Activated T-helper 2 cell treated with anti-CD3 and anti-CD28 coated beads, Interferon-gamma antibody, Interleukin-2, Interleukin-4, amounts not matched to agents 10 μg/mL and 5 μg/mL and 100 μg/mL, durations not matched to agents 14 hours and 24 hours and 36 hours (primary cell): ENCODE measurements at regions not wholly inside any gene's neighbourhood (a gene's known extent, or its start where the extent isn't known, plus 50 kb on each side); places are given as distances from the start of the nearest gene placed in this dataset.

ENCODE experiments used
- DNase-seq: peaks from one replicate; pipeline ENCODE4 v3.0.0; 2021; ENCODE audit warnings: low spot score
- H3K27ac Mint-ChIP-seq: one replicate; pipeline ENCODE4 v1.8.0; 2021; ENCODE audit warnings: mixed read lengths
- H3K27me3 Mint-ChIP-seq: one replicate; pipeline ENCODE4 v1.8.0; 2021; ENCODE audit warnings: low read depth, mixed read lengths
- H3K36me3 Mint-ChIP-seq: one replicate; pipeline ENCODE4 v1.8.0; 2021; ENCODE audit warnings: low read depth, mixed read lengths
- H3K4me1 Mint-ChIP-seq: one replicate; pipeline ENCODE4 v1.8.0; 2021; ENCODE audit warnings: low read depth, mixed read lengths
- H3K4me3 Mint-ChIP-seq: one replicate; pipeline ENCODE4 v1.8.0; 2021; ENCODE audit warnings: low read depth, mild to moderate bottlenecking, moderate library complexity, mixed read lengths
- H3K9me3 Mint-ChIP-seq: one replicate; pipeline ENCODE4 v1.8.0; 2021; ENCODE audit warnings: mixed read lengths
- intact Hi-C: fragments of 100-400 bp; cut with micrococcal nuclease; formaldehyde crosslinking; loops from one replicate; pipeline ENCODE4 v1.15.1; 2023

DNA sequence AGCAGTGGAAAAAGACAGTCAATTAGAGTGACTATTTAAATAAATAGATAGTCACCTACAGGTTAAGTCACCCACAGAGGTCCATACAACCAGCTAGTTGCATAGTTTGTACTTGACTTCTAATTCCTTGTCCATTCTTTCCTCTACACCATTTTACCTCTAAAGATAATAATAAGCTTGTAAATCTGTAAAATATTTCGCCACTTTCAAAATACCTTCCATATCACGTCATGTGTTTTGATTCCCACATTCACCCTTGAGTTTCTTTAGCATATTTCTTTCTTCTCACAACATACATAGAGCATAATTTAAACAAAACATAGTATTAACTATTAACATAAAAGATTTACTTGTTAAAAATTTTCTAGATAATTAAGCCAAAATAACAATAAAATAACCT is 689.6 kb downstream of the MECOM start:
- Mint-ChIP-seq H3K27ac (no peak overlapping the region), H3K4me3 (no peak overlapping the region), H3K36me3 (no peaks in the 10 kb centered on the region), H3K4me1 (no peaks in the 10 kb centered on the region), H3K9me3 (no peaks in the 10 kb centered on the region), H3K27me3 (no peaks in the 10 kb centered on the region)
- intact Hi-C loops: no loop called here
- DNase-seq: no peak

DNA sequence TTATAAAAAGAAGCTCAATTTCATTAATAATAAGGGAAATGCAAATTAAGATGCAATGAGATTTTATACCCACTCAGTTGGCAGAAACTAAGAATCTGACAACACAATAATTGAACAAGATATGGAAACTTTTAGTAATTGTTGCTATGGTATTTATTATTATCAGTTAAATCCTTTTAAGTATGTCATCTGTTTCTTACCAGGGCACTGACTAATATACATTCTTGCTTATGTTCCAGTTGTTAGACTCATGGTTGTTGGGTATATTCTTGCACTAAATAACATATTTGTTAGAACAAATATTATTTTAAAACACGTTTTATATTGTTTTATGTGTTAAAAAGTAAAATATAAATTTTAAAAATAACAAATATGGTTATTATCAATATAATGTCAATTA is 690.3 kb downstream of the MECOM start:
- H3K4me1 Mint-ChIP-seq: no peaks in the 10 kb centered on the region

DNA sequence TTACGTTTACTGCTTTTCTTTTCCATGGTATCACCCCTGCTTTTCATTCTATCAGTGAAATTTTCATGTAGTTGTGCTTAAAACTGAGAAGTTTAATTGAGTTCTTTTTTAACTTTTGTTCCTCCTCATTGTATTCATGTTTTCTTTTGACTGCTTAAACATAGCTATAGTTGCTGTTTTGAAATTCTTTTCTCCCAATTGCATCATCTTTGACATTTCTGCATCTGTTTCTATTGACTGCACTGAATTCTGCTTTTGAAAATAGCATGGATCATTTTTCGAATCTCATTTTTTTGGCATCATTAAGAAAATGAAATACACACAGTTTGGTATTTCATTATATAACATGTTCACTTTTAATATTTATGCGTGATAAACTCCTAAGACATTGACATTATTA is 694.9 kb downstream of the MECOM start:
- Mint-ChIP-seq H3K36me3 (no peaks in the 10 kb centered on the region), H3K4me3 (no peak overlapping the region), H3K9me3 (no peaks in the 10 kb centered on the region), H3K27ac (no peak overlapping the region), H3K4me1 (no peaks in the 10 kb centered on the region), H3K27me3 (no peaks in the 10 kb centered on the region)
- no peak for DNase-seq
- intact Hi-C loops: no loop called here

More for the DNA sequence above, 690.3 kb downstream of the MECOM start:
- Mint-ChIP-seq H3K27ac (no peak overlapping the region), H3K4me3 (no peak overlapping the region), H3K9me3 (no peaks in the 10 kb centered on the region), H3K27me3 (no peaks in the 10 kb centered on the region), H3K36me3 (no peaks in the 10 kb centered on the region)
- intact Hi-C loops: no loop called here
- no peak for DNase-seq

DNA sequence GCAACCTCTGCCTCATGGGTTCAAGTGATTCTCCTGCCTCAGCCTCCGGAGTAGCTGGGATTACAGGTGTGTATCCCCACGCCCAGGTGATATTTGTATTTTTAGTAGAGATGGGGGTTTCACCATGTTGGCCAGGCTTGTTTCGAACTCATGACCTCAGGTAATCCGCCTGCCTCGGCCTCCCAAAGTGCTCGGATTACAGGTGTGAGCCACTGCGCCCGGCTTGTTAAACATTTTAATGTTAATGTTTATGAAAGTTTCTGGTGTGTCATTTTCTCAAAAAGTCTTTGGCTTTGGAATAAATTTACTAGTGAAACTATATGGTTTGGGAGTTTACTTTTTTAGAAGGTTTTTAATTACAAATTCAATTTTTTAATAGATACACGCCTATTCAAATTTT is 698.8 kb downstream of the MECOM start:
- H3K36me3 Mint-ChIP-seq: no peaks in the 10 kb centered on the region
- no peak overlapping the region for H3K4me3 Mint-ChIP-seq
- no peak overlapping the region for H3K27ac Mint-ChIP-seq
- intact Hi-C loops: no loop called here
- H3K4me1 Mint-ChIP-seq: no peaks in the 10 kb centered on the region
- H3K9me3 Mint-ChIP-seq: no peaks in the 10 kb centered on the region
- DNase-seq: no peak
- H3K27me3 Mint-ChIP-seq: no peaks in the 10 kb centered on the region

DNA sequence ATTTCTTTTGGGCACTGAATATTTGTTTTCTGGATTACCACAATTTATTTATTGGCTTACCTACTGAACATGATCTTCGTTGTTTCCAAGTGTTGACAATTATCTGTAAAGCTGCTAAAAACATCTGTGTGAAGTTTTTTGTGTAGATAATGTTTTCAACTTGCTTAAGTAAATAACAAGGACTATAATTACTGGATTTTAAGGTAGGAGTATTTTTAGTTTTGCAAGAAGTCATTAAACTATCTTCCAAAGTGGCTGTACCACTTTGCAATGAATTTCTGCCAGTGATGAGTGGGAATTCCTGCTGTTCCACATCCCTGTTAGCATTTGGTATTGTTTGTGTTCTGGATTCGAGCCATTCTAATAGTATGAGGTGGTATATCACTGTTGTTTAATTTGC is 702.2 kb downstream of the MECOM start:
- Mint-ChIP-seq H3K27ac (no peak overlapping the region), H3K36me3 (no peaks in the 10 kb centered on the region), H3K27me3 (no peaks in the 10 kb centered on the region), H3K9me3 (no peaks in the 10 kb centered on the region), H3K4me1 (no peaks in the 10 kb centered on the region), H3K4me3 (no peak overlapping the region)
- no peak for DNase-seq
- intact Hi-C loops: no loop called here

DNA sequence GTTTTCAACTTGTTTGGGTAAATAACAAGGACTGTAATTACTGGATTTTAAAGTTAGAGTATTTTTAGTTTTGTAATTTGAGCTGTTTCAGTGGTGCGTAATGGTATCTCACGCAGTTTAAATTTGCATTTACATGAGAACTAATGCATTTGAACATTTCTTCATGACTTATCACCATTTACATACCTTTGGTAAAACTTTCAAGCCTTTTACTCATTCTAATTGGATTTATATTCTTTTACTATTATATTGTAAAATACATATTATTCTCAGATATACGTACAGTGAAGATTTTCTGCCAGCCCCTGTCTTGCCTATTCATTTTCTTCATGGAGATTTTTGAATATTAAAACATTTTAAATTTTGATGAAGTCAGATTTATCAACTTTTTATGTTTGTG is 703.8 kb downstream of the MECOM start:
- intact Hi-C loops: no loop called here
- H3K27me3 Mint-ChIP-seq: no peaks in the 10 kb centered on the region
- DNase-seq: no peak
- no peaks in the 10 kb centered on the region for H3K36me3 Mint-ChIP-seq
- H3K4me3 Mint-ChIP-seq: no peak overlapping the region
- H3K4me1 Mint-ChIP-seq: no peaks in the 10 kb centered on the region
- no peak overlapping the region for H3K27ac Mint-ChIP-seq
- no peaks in the 10 kb centered on the region for H3K9me3 Mint-ChIP-seq

DNA sequence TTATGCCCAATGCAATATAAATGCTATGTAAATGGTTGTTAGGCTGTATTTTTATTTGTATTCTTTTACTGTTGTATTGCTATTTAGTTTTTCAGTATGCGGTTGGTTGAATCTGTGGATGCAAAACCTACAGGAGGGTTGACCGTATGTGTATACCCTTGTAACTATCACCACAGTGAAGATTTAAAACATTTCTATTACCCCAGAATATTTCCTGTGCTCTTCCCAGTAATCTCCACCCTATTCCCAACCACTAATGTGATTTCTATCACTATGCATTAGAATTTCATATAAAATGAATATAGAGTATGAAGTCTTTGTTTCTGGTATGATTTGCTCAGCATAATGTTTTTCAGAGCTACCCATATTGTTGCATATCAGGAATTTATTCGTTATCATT is 705.0 kb downstream of the MECOM start:
- no peak overlapping the region for H3K4me3 Mint-ChIP-seq
- no peak for DNase-seq
- H3K27ac Mint-ChIP-seq: no peak overlapping the region
- intact Hi-C loops: no loop called here
- no peaks in the 10 kb centered on the region for H3K9me3 Mint-ChIP-seq
- H3K27me3 Mint-ChIP-seq: no peaks in the 10 kb centered on the region
- no peaks in the 10 kb centered on the region for H3K36me3 Mint-ChIP-seq
- no peaks in the 10 kb centered on the region for H3K4me1 Mint-ChIP-seq

DNA sequence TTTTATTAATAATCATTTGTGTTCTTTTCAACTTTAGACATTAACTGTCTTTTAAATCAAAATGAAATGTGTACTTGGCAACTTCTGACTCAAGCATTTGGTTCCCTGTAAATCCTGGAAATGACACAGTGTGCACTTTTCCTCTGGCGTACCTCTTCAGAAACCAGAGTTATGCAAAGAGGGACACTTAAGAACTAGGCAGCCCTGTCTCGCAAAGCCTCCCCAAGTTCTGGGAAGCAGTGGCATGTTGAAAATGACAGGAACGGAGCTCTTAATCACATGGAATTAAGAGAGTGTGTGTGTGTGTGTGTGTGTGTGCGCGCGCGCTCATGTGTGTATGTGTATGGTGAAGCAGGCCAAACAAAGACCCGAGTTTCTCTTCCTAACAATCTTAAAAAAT is 707.4 kb downstream of the MECOM start:
- Mint-ChIP-seq H3K27ac (no peak overlapping the region), H3K9me3 (no peaks in the 10 kb centered on the region)

DNA sequence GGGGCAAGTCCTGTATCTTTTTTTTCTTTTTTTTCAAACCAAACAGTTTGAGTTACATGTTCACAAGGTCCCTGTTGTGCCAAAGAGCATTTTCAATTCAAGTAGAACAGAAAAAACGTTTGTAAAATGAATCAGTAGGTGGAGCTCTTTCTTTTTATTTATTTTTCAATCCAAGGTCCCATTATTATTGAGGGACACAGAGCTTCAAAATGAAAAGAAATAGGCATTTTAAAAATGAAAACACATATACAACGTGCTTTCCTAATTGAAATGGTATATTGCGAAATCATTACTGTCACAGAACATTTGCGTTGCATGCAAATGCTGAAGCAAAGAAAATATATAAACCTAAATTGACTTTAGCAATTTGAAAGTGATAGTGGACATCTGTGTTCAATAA is 711.0 kb downstream of the MECOM start:
- Mint-ChIP-seq H3K9me3 (no peaks in the 10 kb centered on the region), H3K36me3 (no peaks in the 10 kb centered on the region), H3K4me3 (no peak overlapping the region), H3K27me3 (no peaks in the 10 kb centered on the region), H3K27ac (no peak overlapping the region), H3K4me1 (no peaks in the 10 kb centered on the region)
- no peak for DNase-seq
- intact Hi-C loops: no loop called here

More for the DNA sequence above, 707.4 kb downstream of the MECOM start:
- no peaks in the 10 kb centered on the region for H3K27me3 Mint-ChIP-seq
- no peaks in the 10 kb centered on the region for H3K4me1 Mint-ChIP-seq
- no peak overlapping the region for H3K4me3 Mint-ChIP-seq
- intact Hi-C loops: no loop called here
- no peaks in the 10 kb centered on the region for H3K36me3 Mint-ChIP-seq
- DNase-seq: no peak

DNA sequence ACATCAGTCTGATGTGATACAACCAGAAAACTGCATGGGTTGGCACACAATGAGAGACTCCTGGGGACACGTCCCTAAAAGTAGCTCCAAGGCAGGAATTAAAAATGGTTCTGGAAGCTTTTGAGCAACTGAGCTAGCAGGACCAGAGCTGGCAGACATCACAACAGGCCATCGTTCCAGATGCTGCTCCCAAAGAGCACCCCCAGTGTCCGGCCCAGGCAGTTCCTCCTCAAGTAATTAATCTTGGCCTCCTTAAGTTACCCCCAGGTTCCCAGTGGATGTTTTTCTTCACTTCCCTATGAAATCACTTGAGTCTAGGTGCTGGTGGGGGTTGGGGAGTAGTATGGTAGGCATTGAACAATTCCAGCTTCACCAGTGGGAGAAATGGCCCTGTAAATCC is 711.6 kb downstream of the MECOM start:
- no peak overlapping the region for H3K27ac Mint-ChIP-seq
- H3K9me3 Mint-ChIP-seq: no peaks in the 10 kb centered on the region
- intact Hi-C loops: no loop called here
- H3K4me3 Mint-ChIP-seq: no peak overlapping the region
- H3K27me3 Mint-ChIP-seq: no peaks in the 10 kb centered on the region
- H3K4me1 Mint-ChIP-seq: no peaks in the 10 kb centered on the region
- DNase-seq: no peak
- H3K36me3 Mint-ChIP-seq: no peaks in the 10 kb centered on the region

DNA sequence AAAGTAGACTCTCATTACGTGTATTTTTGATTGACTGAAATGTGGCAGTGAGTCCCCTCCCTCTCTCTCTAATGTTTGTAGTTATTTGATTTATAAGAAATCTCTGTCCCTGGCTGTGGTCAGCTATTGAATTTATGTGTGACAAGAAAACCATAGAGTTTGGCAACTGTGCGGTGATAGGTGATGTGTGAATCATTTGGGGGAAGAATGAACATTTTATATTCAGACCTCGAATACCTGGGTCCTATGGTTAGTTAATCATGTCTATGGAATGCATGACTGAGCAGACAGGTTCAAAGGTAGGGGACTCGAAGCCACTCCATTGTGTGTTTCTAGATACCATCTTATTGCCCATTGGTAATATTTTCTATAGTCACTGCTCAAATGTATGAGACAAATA is 712.1 kb downstream of the MECOM start:
- no peaks in the 10 kb centered on the region for H3K9me3 Mint-ChIP-seq

DNA sequence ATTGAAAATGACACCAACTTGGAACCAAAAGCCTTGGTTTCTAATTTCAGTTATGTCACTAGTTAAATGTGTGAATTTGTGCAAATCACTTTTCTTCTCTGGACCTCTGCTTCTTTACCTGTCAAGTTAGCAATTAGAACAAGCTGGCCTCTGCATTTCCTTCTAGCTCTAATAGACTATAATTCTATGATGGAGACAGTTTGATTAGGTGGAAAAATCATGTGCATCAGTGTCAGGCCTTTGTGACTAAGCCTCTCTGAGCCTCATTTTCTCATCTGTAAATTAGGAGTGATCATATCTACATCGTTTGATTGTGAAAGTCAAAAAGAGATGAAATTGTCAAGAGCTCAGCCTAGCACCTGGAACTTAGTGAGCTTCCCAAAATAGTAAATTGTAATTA is 712.9 kb downstream of the MECOM start:
- no peaks in the 10 kb centered on the region for H3K9me3 Mint-ChIP-seq
- no peak for DNase-seq
- no peak overlapping the region for H3K4me3 Mint-ChIP-seq
- no peaks in the 10 kb centered on the region for H3K27me3 Mint-ChIP-seq
- no peak overlapping the region for H3K27ac Mint-ChIP-seq
- intact Hi-C loops: no loop called here
- H3K4me1 Mint-ChIP-seq: no peaks in the 10 kb centered on the region
- no peaks in the 10 kb centered on the region for H3K36me3 Mint-ChIP-seq

More for the DNA sequence above, 712.1 kb downstream of the MECOM start:
- no peak overlapping the region for H3K27ac Mint-ChIP-seq
- no peak for DNase-seq
- no peak overlapping the region for H3K4me3 Mint-ChIP-seq
- H3K27me3 Mint-ChIP-seq: no peaks in the 10 kb centered on the region
- intact Hi-C loops: no loop called here
- H3K4me1 Mint-ChIP-seq: no peaks in the 10 kb centered on the region
- H3K36me3 Mint-ChIP-seq: no peaks in the 10 kb centered on the region

DNA sequence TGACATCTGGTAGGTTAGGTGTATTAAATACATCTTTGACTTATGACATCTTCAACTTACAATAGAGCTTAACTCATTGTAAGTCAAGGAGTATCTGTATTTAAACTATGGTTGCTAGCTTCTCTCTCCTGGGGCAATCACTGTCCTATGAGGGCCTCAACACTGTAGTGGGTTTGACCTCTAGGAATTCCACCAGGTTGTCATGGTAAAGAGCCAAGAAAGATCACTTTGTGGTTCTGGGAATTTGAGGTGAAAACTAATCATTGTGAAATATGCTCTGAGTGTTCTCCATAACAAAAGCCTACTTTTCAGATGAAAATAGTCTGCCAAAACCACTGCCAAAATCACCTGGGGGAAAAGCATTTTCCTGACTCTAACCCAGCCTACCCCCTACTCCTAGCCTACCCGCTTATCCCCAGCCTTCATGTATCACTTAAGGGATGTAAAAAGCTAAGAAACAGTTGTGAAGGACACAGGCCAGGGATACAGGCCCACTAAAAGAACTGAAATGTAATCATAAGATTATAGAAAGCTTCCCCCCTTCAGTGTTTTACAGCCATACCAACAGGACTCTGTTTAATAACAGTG is 723.8 kb downstream of the MECOM start:
- DNase-seq: no peak
- H3K27ac Mint-ChIP-seq: no peak overlapping the region
- intact Hi-C loops: no loop called here
- H3K4me1 Mint-ChIP-seq: no peaks in the 10 kb centered on the region
- H3K27me3 Mint-ChIP-seq: no peaks in the 10 kb centered on the region
- H3K4me3 Mint-ChIP-seq: no peak overlapping the region
- H3K9me3 Mint-ChIP-seq: no peaks in the 10 kb centered on the region
- no peaks in the 10 kb centered on the region for H3K36me3 Mint-ChIP-seq

DNA sequence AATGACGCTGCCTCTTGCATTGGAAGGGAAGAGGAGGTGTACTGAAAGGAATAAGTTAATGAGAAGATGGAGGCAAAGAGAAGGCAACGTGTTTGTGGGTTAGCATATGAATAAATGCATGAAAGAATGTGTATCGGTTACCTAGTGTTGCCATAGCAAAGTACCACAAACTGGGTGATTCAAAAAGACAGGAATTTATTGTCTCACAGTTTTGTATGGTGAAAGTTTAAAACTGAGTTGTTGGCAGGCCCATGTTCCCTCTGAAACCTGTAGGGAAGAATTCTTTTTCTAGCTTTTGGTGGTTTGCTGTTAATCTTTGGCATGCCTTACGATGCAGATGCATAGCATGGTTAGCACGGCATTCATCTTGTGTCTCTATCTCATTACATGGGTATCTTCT is 729.9 kb downstream of the MECOM start:
- intact Hi-C loops: no loop called here
- H3K9me3 Mint-ChIP-seq: peaks cover 11% of the 10 kb centered on the region
- H3K36me3 Mint-ChIP-seq: no peaks in the 10 kb centered on the region
- no peak overlapping the region for H3K4me3 Mint-ChIP-seq
- no peaks in the 10 kb centered on the region for H3K27me3 Mint-ChIP-seq
- no peak for DNase-seq
- H3K27ac Mint-ChIP-seq: no peak overlapping the region
- H3K4me1 Mint-ChIP-seq: no peaks in the 10 kb centered on the region
